HEK293T (cell line): ENCODE measurements at regions not wholly inside any gene's neighbourhood (a gene's known extent, or its start where the extent isn't known, plus 50 kb on each side); places are given as distances from the start of the nearest gene placed in this dataset.

Experiments used
- FOXM1 ChIP-seq: fragments of 450-650 bp; IDR thresholded peaks from 2 replicates; pipeline ENCODE4 v1.6.1; 2017; ENCODE audit warnings: mild to moderate bottlenecking, borderline replicate concordance
- HDGF ChIP-seq: fragments of 450-650 bp; IDR thresholded peaks from 2 replicates; pipeline ENCODE4 v1.6.1; 2017; ENCODE audit warnings: antibody characterized with exemption, borderline replicate concordance
- LEF1 ChIP-seq: fragments of 450-650 bp; IDR thresholded peaks from 2 replicates; pipeline ENCODE4 v1.6.1; 2017; ENCODE audit warnings: mild to moderate bottlenecking, borderline replicate concordance
- SP1 ChIP-seq: fragments of 450-650 bp; IDR thresholded peaks from 2 replicates; pipeline ENCODE4 v1.6.1; 2017
- TARDBP ChIP-seq: fragments of 450-650 bp; IDR thresholded peaks from 2 replicates; pipeline ENCODE4 v1.6.1; 2016

- no peak for TF ChIP-seq TARDBP
- TF ChIP-seq LEF1 = no peak
- no peak for TF ChIP-seq HDGF
- TF ChIP-seq FOXM1 = no peak
- TF ChIP-seq SP1 = no peak
Observed at GRCh38 chr11:127255209-127255608, 254.6 kb upstream of the KIRREL3 start.
